CD4-positive, alpha-beta T cell treated with Interferon alpha-2 for 1 hour (primary cell): ENCODE measurements at regions not wholly inside any gene's neighbourhood (a gene's known extent, or its start where the extent isn't known, plus 50 kb on each side); places are given as distances from the start of the nearest gene placed in this dataset.

ENCODE experiments used
- DNase-seq, 2 donors: peaks; one replicate each; pipeline ENCODE4 v3.0.0-alpha.2; 2020 to 2022

- DNase-seq, result no peak
Measured at GRCh38 chr12:66066137-66066928, 64.2 kb downstream of the LLPH start.

- DNase-seq, result no peak
Measured at GRCh38 chr12:66065641-66066136, 64.9 kb downstream of the LLPH start.

GRCh38 chr12:66065150-66065549 is 65.4 kb downstream of the LLPH start:
- DNase-seq, result no peak

GRCh38 chr12:66063916-66064315 is 66.6 kb downstream of the LLPH start:
- DNase-seq, result no peak

- no peak for DNase-seq
Measured at GRCh38 chr12:66062290-66062625, 68.3 kb downstream of the LLPH start.

GRCh38 chr12:66061557-66062289 is 68.8 kb downstream of the LLPH start:
- DNase-seq, result no peak

- no peak for DNase-seq
Measured at GRCh38 chr12:66061076-66061475, 69.5 kb downstream of the LLPH start.

- no peak for DNase-seq
Measured at GRCh38 chr12:66060163-66060907, 70.2 kb downstream of the LLPH start.

GRCh38 chr12:66059666-66060065 is 70.9 kb downstream of the LLPH start:
- no peak for DNase-seq

- DNase-seq, result no peak
Measured at GRCh38 chr12:66058554-66058953, 72.0 kb downstream of the LLPH start.

GRCh38 chr12:66055837-66056319 is 74.7 kb downstream of the LLPH start:
- no peak for DNase-seq

- no peak for DNase-seq
Measured at GRCh38 chr12:66052988-66053615, 77.4 kb downstream of the LLPH start.

- no peak for DNase-seq
Measured at GRCh38 chr12:66051361-66051760, 79.2 kb downstream of the LLPH start.

- DNase-seq, result no peak
Measured at GRCh38 chr12:66050610-66051009, 79.9 kb downstream of the LLPH start.

- DNase-seq, result no peak
Measured at GRCh38 chr12:66050283-66050576, 80.3 kb downstream of the LLPH start.

GRCh38 chr12:66049538-66050282 is 80.8 kb downstream of the LLPH start:
- DNase-seq, result no peak

GRCh38 chr12:66048835-66049537 is 81.6 kb downstream of the LLPH start:
- no peak for DNase-seq

- no peak for DNase-seq
Measured at GRCh38 chr12:66048218-66048834, 82.2 kb downstream of the LLPH start.

- no peak for DNase-seq
Measured at GRCh38 chr12:66047411-66048021, 83.0 kb downstream of the LLPH start.

GRCh38 chr12:66045506-66045905 is 85.0 kb downstream of the LLPH start:
- no peak for DNase-seq

GRCh38 chr12:66044731-66045130 is 85.8 kb downstream of the LLPH start:
- DNase-seq, result no peak
